Ishikawa (cell line): ENCODE measurements at regions not wholly inside any gene's neighbourhood (a gene's known extent, or its start where the extent isn't known, plus 50 kb on each side); places are given as distances from the start of the nearest gene placed in this dataset.

Source experiments
- CEBPB ChIP-seq: IDR thresholded peaks from 2 replicates; pipeline ENCODE4 v1.6.1; 2012
- EP300 ChIP-seq: IDR thresholded peaks from 2 replicates; pipeline ENCODE4 v1.6.1; 2012; ENCODE audit warnings: borderline replicate concordance
- MAX ChIP-seq: IDR thresholded peaks from 2 replicates; pipeline ENCODE4 v1.6.1; 2012
- RAD21 ChIP-seq: IDR thresholded peaks from 2 replicates; pipeline ENCODE4 v1.6.1; 2012; ENCODE audit warnings: low read depth
- TAF1 ChIP-seq: IDR thresholded peaks from 2 replicates; pipeline ENCODE4 v1.6.1; 2012; ENCODE audit warnings: low read depth, mild to moderate bottlenecking
- TCF12 ChIP-seq: IDR thresholded peaks from 2 replicates; pipeline ENCODE4 v1.6.1; 2012; ENCODE audit warnings: low read depth
- TEAD4 ChIP-seq: IDR thresholded peaks from 2 replicates; pipeline ENCODE4 v1.6.1; 2012
- YY1 ChIP-seq: IDR thresholded peaks from 2 replicates; pipeline ENCODE4 v1.6.1; 2012; ENCODE audit warnings: low read depth

- no peak for TF ChIP-seq CEBPB
- no peak for TF ChIP-seq MAX
- TF ChIP-seq RAD21: no peak
- TF ChIP-seq YY1: no peak
- no peak for TF ChIP-seq TEAD4
- TF ChIP-seq EP300: no peak
- TF ChIP-seq TAF1: no peak
- no peak for TF ChIP-seq TCF12
Observed at GRCh38 chr3:127104586-127104985, 88.3 kb upstream of the PRR23E start.
